Activated CD4-positive, alpha-beta T cell treated with anti-CD3 and anti-CD28 coated beads, Interleukin-2, amount 10 ng/mL, durations not matched to agents 7 days and 5 days (primary cell): ENCODE measurements at regions not wholly inside any gene's neighbourhood (a gene's known extent, or its start where the extent isn't known, plus 50 kb on each side); places are given as distances from the start of the nearest gene placed in this dataset.

Experiments
- CTCF ChIA-PET: fragments of 350-600 bp; sonication (Branson Sonifier 250); formaldehyde crosslinking; loops from one replicate; lab custom pipeline; 2021; ENCODE audit warnings: antibody characterized with exemption; lab: Charles Lee
- POLR2A ChIA-PET: fragments of 350-600 bp; sonication (Branson Sonifier 250); formaldehyde crosslinking; loops from one replicate; lab custom pipeline; 2021; ENCODE audit warnings: antibody characterized with exemption; lab: Charles Lee
- DNase-seq: peaks from one replicate; pipeline ENCODE4 v3.0.0-alpha.2; 2020
- H3K27ac Mint-ChIP-seq: one replicate; pipeline ENCODE4 v1.8.0; 2021; ENCODE audit warnings: mild to moderate bottlenecking, moderate library complexity, mixed read lengths
- H3K27me3 Mint-ChIP-seq: one replicate; pipeline ENCODE4 v1.8.0; 2021; ENCODE audit warnings: mixed read lengths
- H3K36me3 Mint-ChIP-seq: one replicate; pipeline ENCODE4 v1.8.0; 2021; ENCODE audit warnings: low read depth, mixed read lengths
- H3K4me1 Mint-ChIP-seq: one replicate; pipeline ENCODE4 v1.8.0; 2021; ENCODE audit warnings: mixed read lengths
- H3K4me3 Mint-ChIP-seq: one replicate; pipeline ENCODE4 v1.8.0; 2021; ENCODE audit warnings: mild to moderate bottlenecking, moderate library complexity, mixed read lengths
- H3K9me3 Mint-ChIP-seq: one replicate; pipeline ENCODE4 v1.8.0; 2021; ENCODE audit warnings: mixed read lengths

DNA sequence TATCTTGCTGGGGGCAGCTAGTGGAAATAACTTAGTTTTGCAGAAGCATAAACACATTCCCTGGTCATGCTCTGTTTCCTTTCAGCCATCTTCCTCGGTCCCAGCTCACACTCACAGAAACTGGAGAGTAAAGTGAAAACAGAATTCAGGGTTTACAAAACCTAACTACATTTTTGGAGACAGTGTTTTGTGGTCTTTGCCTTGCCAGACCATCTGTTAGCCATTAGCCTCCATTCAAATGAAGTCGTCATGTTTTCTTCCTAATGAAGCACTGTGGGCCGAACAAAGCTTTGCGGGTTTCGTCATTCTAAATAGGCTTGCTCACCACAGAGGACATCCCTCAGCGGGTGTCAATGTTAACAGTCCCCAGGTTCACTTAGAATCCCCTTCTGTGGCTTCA lies 214.6 kb upstream of the TMEM72 start:
- Mint-ChIP-seq H3K27ac (no peak overlapping the region), H3K36me3 (no peaks in the 10 kb centered on the region), H3K27me3 (no peaks in the 10 kb centered on the region), H3K4me3 (no peak overlapping the region), H3K9me3 (no peaks in the 10 kb centered on the region), H3K4me1 (no peaks in the 10 kb centered on the region)
- CTCF ChIA-PET, result no interaction called here
- DNase-seq, result no peak
- POLR2A ChIA-PET, result no interaction called here

DNA sequence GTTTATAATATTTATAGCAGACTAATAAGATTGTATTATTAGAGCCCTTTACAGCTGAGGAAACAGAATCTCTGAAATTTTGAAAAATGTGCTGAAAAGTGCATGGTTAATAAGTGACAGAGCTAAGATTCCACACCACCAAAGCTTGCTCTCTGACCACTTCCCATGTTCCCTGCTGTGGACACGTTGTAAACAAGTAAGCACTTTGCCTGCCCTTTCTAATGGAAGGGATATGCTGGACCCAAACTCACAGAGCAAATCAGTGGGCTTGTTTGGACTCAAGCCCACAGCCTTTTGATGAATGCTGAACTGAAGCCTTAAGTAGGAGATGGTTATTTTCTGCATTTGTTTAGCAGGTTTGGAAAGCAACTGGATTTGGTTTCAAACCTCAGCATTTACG lies 214.0 kb upstream of the TMEM72 start:
- no peak overlapping the region for H3K27ac Mint-ChIP-seq
- ChIA-PET POLR2A (no interaction called here), CTCF (no interaction called here)
- no peak for DNase-seq
- no peak overlapping the region for H3K4me3 Mint-ChIP-seq
- no peaks in the 10 kb centered on the region for H3K4me1 Mint-ChIP-seq
- H3K36me3 Mint-ChIP-seq, result no peaks in the 10 kb centered on the region
- no peaks in the 10 kb centered on the region for H3K27me3 Mint-ChIP-seq
- H3K9me3 Mint-ChIP-seq, result no peaks in the 10 kb centered on the region

DNA sequence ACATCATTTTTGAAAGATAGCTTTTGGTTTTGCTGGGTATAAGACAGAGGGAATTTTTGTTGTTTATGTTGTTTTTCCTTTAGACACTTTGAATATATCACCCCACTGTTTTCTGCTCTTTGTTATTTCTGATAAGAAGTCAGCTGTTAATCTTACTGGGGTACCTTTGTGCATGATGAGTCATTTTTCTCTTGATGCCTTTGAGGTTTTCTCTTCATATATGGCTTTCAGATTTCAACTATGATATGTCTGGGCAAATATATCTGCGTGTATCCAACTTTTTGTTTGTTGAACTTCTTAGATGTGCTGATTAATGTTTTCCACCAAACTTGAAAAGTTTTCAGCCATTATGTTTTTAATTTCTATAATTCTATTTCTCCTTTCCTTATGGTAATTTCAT lies 208.6 kb upstream of the TMEM72 start:
- Mint-ChIP-seq H3K4me3 (no peak overlapping the region), H3K36me3 (no peaks in the 10 kb centered on the region), H3K27me3 (no peaks in the 10 kb centered on the region), H3K4me1 (no peaks in the 10 kb centered on the region), H3K9me3 (peaks cover 2% of the 10 kb centered on the region), H3K27ac (no peak overlapping the region)
- CTCF ChIA-PET, result no interaction called here
- DNase-seq, result no peak
- POLR2A ChIA-PET, result interaction anchor here (0.6 kb wide), 1 partner anchor 1207 kb away, joined by 9 read pairs; no protein-coding TSS in a partner anchor

DNA sequence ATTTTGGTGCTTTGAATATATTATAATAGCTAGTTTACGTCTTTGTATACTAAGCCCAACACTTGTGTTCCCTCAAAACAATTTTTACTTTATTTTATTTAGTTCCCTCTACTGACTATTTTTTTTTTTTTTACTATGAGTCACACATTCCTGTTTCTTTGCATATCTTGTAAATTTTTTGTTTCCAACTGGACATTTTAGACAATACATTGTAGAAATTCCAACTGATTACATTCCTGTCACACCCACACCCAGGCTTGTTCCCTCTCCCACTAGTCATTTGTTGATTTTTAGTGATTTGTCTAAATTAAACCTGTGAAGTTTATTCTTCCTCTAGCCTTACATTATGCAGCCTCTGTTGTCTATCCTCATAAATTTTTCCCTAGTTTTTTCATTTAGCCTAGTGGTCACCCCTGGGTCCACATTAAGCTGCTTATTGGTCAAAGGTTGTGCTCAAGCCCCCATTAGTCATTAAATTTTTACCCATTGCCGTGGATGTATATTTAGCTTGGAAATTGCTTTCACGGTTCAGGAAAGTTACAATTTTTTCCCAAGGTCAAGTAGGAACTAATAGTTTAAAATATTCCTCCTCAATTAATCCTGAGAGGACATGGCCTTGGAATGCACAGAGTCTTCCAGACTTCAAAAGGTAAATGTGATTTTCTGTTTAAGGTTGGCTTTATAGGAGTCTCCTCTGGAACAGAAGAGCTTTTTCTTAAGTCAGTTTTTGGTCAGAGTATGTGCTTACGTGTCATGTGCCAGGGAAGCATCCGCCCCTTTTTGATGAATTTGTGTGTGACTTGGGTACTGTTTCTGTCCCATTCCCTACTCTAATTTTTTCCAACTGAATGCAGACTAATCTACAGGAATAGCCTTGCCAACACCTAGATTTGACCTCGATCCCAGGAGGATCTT lies 207.6 kb upstream of the TMEM72 start:
- H3K36me3 Mint-ChIP-seq, result no peaks in the 10 kb centered on the region
- no peaks in the 10 kb centered on the region for H3K27me3 Mint-ChIP-seq
- H3K9me3 Mint-ChIP-seq, result peaks cover 2% of the 10 kb centered on the region
- no peak overlapping the region for H3K4me3 Mint-ChIP-seq
- ChIA-PET POLR2A (interaction anchor here (0.6 kb wide), 1 partner anchor 1208 kb away, joined by 9 read pairs; no protein-coding TSS in a partner anchor), CTCF (no interaction called here)
- no peak for DNase-seq
- H3K4me1 Mint-ChIP-seq, result no peaks in the 10 kb centered on the region
- no peak overlapping the region for H3K27ac Mint-ChIP-seq

DNA sequence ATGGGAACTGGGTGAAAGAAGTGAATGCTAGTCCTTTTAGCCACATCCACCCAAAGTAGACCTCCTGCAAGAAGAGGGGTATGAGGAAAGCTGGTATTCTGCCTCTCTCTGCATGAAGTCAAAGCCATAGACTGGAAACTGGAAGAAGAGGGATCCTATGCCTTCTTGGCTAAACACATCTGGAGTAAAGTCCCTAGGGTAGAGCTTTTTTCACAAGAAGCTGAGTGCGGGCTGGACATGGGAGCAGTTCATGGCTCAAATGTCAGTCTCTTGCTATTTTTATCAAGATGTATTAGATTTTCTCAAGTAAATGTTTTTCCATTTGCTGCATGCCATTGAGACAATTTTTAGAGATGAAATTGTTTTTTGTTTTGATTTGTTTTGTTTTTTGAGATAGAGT lies 206.5 kb upstream of the TMEM72 start:
- Mint-ChIP-seq H3K4me1 (no peaks in the 10 kb centered on the region), H3K27ac (no peak overlapping the region), H3K36me3 (no peaks in the 10 kb centered on the region), H3K9me3 (peaks cover 2% of the 10 kb centered on the region), H3K27me3 (no peaks in the 10 kb centered on the region), H3K4me3 (no peak overlapping the region)
- ChIA-PET CTCF (no interaction called here), POLR2A (no interaction called here)
- DNase-seq, result no peak

DNA sequence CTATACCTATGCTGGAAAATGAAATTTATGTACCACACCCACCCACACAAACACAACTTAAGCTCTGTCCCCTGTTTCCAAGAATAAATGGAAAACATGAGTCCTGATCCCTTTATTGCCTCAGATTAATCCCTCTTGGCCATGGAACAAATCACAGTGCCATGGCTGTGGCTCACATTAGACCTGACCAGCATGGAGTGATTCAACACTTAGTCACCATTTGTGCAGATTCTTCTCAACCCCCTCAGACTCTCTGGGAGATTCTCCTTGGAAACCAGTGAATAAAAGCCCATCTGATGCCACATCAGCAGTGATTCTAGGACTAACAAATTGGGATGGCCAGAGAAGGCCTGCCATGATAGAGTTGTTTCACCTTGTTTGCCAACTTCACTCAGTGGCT lies 204.4 kb upstream of the TMEM72 start:
- Mint-ChIP-seq H3K4me3 (no peak overlapping the region), H3K4me1 (no peaks in the 10 kb centered on the region), H3K36me3 (no peaks in the 10 kb centered on the region), H3K9me3 (peaks cover 2% of the 10 kb centered on the region), H3K27ac (no peak overlapping the region), H3K27me3 (no peaks in the 10 kb centered on the region)
- ChIA-PET POLR2A (no interaction called here), CTCF (no interaction called here)
- DNase-seq, result no peak

DNA sequence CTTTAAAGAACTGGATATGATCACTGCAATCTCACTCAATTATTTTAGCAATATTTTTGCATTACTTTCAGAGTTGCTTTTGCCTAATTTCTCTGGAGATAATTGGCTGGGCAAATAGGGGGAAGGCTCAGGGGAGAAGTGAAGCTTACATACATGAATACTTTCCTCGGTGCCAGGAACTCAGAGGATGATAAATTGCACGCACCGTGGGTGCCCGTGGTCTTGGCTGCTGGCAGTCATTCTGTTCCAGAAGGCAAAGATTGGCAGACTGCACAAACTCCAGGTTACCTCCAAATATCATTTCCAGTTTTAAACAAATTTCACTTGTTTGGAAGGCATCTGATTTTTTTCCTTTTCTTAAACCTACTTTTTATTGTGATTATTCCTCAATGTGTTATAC lies 197.8 kb upstream of the TMEM72 start:
- CTCF ChIA-PET, result no interaction called here
- Mint-ChIP-seq H3K4me3 (no peak overlapping the region), H3K27ac (no peak overlapping the region), H3K36me3 (no peaks in the 10 kb centered on the region), H3K4me1 (no peaks in the 10 kb centered on the region), H3K9me3 (no peaks in the 10 kb centered on the region), H3K27me3 (no peaks in the 10 kb centered on the region)
- no peak for DNase-seq
- POLR2A ChIA-PET, result no interaction called here

DNA sequence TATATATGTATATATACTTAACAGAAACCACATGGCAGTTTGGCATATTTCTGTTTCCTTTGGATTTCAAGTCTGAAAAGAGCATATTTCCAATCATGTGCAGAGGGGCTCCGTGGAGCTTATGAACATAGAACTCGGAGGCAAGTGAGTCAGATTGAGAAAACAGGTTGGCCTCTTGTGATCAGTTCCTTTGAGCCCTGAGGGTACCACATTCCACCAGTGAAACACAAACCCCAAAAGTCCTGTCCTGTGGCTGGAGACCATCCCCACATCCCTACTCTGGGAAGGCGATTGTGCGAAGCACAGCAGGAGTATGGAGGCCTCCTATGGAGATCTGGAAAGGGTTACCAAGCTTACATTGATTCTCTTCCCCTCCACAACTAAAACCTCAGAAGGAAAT lies 196.7 kb upstream of the TMEM72 start:
- no peak for DNase-seq
- Mint-ChIP-seq H3K27ac (no peak overlapping the region), H3K36me3 (no peaks in the 10 kb centered on the region), H3K27me3 (no peaks in the 10 kb centered on the region), H3K4me3 (no peak overlapping the region), H3K9me3 (no peaks in the 10 kb centered on the region), H3K4me1 (no peaks in the 10 kb centered on the region)
- POLR2A ChIA-PET, result no interaction called here
- CTCF ChIA-PET, result no interaction called here

DNA sequence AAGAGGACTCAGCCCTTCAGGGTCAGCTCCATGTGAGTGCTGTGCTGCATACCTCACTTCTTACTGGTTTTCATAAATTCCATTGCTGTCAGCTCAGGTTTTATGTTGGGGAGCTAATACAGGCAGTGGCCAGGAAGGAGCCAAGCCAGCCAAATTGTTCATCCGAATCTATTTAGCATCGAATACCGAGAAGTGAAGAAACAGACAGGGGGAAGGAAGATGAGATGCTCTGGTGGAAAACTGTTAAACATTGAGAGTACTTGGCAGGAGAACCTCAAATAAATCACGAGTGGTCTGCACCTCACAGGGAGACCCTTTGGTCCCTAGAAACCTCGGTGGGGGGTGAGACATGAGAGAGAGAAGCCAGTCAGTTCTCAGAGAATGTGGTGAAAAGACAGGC lies 196.0 kb upstream of the TMEM72 start:
- H3K36me3 Mint-ChIP-seq, result no peaks in the 10 kb centered on the region
- no peaks in the 10 kb centered on the region for H3K4me1 Mint-ChIP-seq
- CTCF ChIA-PET, result no interaction called here
- POLR2A ChIA-PET, result no interaction called here
- no peaks in the 10 kb centered on the region for H3K27me3 Mint-ChIP-seq
- no peak for DNase-seq
- H3K9me3 Mint-ChIP-seq, result no peaks in the 10 kb centered on the region
- H3K27ac Mint-ChIP-seq, result no peak overlapping the region
- H3K4me3 Mint-ChIP-seq, result no peak overlapping the region

DNA sequence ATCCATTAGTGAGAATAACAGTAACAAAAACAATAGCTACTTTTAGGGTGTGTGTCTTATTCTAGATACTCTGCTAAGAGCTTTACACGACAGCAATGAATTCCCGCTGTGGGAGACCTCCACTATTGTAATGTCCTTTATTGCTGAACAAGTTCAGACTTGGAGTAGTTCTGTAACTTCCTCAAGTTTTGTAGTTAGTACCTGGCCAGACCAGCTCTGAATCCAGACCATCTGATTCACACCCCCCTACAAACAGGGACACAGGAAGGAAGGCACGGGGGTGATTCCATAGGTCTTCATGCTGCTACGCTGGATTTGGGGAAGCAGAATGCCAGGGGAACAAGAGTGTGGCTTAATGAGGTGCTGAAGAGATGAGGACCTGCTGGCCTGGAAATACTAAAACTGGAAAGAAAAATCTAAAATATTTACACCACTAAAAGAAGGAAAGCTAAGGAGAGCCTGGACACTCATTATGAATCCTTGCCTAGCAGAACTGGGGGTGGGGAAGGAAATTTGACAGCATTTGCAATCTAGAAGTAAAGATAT lies 194.6 kb upstream of the TMEM72 start:
- Mint-ChIP-seq H3K27me3 (no peaks in the 10 kb centered on the region), H3K36me3 (no peaks in the 10 kb centered on the region), H3K4me1 (no peaks in the 10 kb centered on the region), H3K4me3 (no peak overlapping the region), H3K27ac (no peak overlapping the region), H3K9me3 (no peaks in the 10 kb centered on the region)
- ChIA-PET POLR2A (no interaction called here), CTCF (no interaction called here)
- DNase-seq, result no peak

DNA sequence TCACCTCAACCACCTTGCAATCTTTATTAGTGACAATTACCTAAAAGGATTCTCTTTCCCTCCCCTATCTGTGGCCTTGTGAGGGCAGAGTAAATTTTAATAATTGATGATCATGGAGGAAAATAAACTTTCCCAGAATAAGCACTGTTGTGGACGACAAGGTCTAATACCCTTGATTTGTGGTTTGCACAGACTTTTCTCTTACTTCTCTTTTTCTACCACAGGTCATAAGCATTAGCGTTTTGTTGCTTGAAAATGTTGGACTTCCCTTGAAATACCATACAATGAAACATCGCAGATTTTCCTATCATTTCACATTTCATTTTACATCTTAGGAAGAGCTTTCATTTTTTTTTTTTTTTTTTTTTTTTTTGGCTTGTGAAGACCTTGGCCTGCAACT lies 188.1 kb upstream of the TMEM72 start:
- H3K27me3 Mint-ChIP-seq, result no peaks in the 10 kb centered on the region
- ChIA-PET CTCF (no interaction called here), POLR2A (no interaction called here)
- H3K9me3 Mint-ChIP-seq, result no peaks in the 10 kb centered on the region
- no peak for DNase-seq
- H3K36me3 Mint-ChIP-seq, result no peaks in the 10 kb centered on the region
- H3K4me1 Mint-ChIP-seq, result no peaks in the 10 kb centered on the region
- no peak overlapping the region for H3K4me3 Mint-ChIP-seq
- no peak overlapping the region for H3K27ac Mint-ChIP-seq

DNA sequence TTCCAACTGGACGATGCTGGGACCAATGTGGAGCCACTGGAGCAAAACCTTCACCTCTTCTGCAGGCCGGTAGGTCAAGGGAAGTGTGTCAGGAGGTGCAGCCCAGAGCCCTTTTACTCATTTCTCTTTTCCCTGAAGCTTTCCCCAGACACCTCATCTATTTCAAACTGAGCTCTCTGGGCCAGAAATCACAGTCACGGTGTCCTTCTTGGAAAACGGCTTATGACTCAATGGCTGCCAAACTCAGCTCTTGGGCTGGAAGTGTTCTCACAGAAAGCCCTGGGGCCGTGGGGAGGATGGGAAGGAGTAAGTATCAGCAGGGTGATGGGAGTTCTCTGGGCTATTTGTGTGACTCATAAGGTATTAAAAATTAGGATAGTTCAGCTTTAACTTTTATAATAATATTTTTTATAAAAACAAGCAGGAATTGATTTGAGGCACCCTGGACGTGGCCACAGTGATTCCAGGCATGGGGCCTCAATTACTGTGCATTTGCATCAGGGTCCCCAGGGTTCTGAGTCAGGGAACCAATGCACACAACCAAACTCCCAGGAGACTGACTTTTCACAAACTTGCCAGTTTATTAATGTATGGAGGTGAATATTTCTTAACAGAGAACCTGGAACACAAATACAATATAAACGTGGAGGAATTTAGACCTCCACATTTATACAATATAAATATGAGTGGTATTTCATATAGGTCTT lies 187.4 kb upstream of the TMEM72 start:
- no peak overlapping the region for H3K27ac Mint-ChIP-seq
- H3K9me3 Mint-ChIP-seq, result no peaks in the 10 kb centered on the region
- no peak overlapping the region for H3K4me3 Mint-ChIP-seq
- H3K4me1 Mint-ChIP-seq, result no peaks in the 10 kb centered on the region
- no peak for DNase-seq
- POLR2A ChIA-PET, result no interaction called here
- no peaks in the 10 kb centered on the region for H3K36me3 Mint-ChIP-seq
- CTCF ChIA-PET, result no interaction called here
- H3K27me3 Mint-ChIP-seq, result no peaks in the 10 kb centered on the region

DNA sequence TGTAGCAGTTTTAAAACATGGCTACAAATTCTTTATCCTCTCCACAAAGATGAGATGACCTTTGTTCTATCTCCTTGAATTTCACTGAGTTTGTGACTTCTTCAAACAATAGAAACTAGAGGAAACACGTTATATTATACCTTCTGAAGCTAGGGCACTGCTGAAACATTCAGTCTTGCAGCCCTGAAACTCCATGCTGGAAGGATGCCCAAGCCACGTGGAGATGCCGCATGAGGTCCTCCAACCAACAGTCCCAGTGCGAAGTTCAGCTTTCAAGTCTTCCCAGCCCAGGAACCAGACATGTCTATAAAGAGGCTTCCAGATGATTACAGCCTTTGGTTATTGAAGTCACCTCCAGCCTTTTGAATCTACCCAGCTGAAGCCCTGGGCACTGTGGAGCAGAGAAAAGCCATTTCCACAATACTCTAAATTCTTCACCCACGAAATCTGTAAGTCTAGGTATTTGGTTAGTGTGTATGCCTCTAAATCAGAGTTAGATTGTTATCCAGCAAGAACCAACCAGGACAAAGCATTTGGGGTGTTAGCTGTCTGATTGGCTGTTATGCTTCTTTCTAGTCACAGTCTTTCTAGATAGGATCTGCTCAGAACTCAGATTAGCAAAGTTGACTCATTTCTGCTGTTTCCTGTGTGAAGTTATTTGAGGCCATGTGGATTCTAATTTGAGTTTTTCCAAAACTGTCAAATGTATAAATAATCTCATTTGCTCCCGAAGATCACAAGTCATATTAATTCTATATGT lies 186.5 kb upstream of the TMEM72 start:
- no peak for DNase-seq
- CTCF ChIA-PET, result no interaction called here
- no peak overlapping the region for H3K4me3 Mint-ChIP-seq
- POLR2A ChIA-PET, result no interaction called here
- no peaks in the 10 kb centered on the region for H3K36me3 Mint-ChIP-seq
- H3K27me3 Mint-ChIP-seq, result no peaks in the 10 kb centered on the region
- no peaks in the 10 kb centered on the region for H3K4me1 Mint-ChIP-seq
- H3K27ac Mint-ChIP-seq, result no peak overlapping the region
- no peaks in the 10 kb centered on the region for H3K9me3 Mint-ChIP-seq
